ENCODE measurements at regions not wholly inside any gene's neighbourhood (a gene's known extent, or its start where the extent isn't known, plus 50 kb on each side); places are given as distances from the start of the nearest gene placed in this dataset.
"Not testable (repeated sequence)": the region's sequence is repeated elsewhere in the genome, so short reads cannot be mapped to it uniquely, and the experiment has no call there.

- no peak for TF ChIP-seq CTCF (IDR thresholded peaks at IDR 0.05; ENCODE audit: low read depth, low read length)
These were observed 184.1 kb downstream of the PSMG1 start for GRCh38 chr21:38999161-38999560.

GRCh38 chr21:38998281-38998680, 185.0 kb downstream of the PSMG1 start:
- not testable (repeated sequence) for DNase-seq (ENCODE audit: extremely low read depth, low read depth)

More at GRCh38 chr21:38999161-38999560, 184.1 kb downstream of the PSMG1 start:
- DNase-seq (ENCODE audit: extremely low read depth, low read depth), result no peak

- DNase-seq (ENCODE audit: extremely low read depth, low read depth), result not testable (repeated sequence)
These were observed 185.4 kb downstream of the PSMG1 start for GRCh38 chr21:38997843-38998175.

GRCh38 chr21:38997051-38997842, 186.0 kb downstream of the PSMG1 start:
- DNase-seq (ENCODE audit: extremely low read depth, low read depth), result no peak
- TF ChIP-seq CTCF (IDR thresholded peaks at IDR 0.05; ENCODE audit: low read depth, low read length), result no peak

GRCh38 chr21:38996355-38996754, 186.9 kb downstream of the PSMG1 start:
- DNase-seq (ENCODE audit: extremely low read depth, low read depth), result no peak
- TF ChIP-seq CTCF (IDR thresholded peaks at IDR 0.05; ENCODE audit: low read depth, low read length), result no peak

GRCh38 chr21:38995731-38996130, 187.5 kb downstream of the PSMG1 start:
- no peak for TF ChIP-seq CTCF (IDR thresholded peaks at IDR 0.05; ENCODE audit: low read depth, low read length)
- no peak for DNase-seq (ENCODE audit: extremely low read depth, low read depth)

GRCh38 chr21:38995071-38995669, 188.1 kb downstream of the PSMG1 start:
- DNase-seq (ENCODE audit: extremely low read depth, low read depth), result no peak
- TF ChIP-seq CTCF (IDR thresholded peaks at IDR 0.05; ENCODE audit: low read depth, low read length), result no peak

GRCh38 chr21:38994042-38994441, 188.3 kb downstream of the ETS2 start:
- no peak for DNase-seq (ENCODE audit: extremely low read depth, low read depth)
- no peak for TF ChIP-seq CTCF (IDR thresholded peaks at IDR 0.05; ENCODE audit: low read depth, low read length)

Data from AG09319 (cell line).